Trophoblast cell (in vitro differentiated cells and primary cell): ENCODE measurements at regions not wholly inside any gene's neighbourhood (a gene's known extent, or its start where the extent isn't known, plus 50 kb on each side); places are given as distances from the start of the nearest gene placed in this dataset.

Source experiments
- DNase-seq, 2 donors: peaks; one replicate each; pipeline ENCODE4 v3.0.0-alpha.2; 2016
- H2AFZ ChIP-seq: 2 replicates; pipeline ENCODE4 v1.6.1; 2013; ENCODE audit warnings: low read length, moderate library complexity, mild to moderate bottlenecking; ENCODE audit not compliant: insufficient read depth, poor library complexity
- H2AK5ac ChIP-seq: 2 replicates; pipeline ENCODE4 v1.6.1; 2013; ENCODE audit warnings: mild to moderate bottlenecking, low read length
- H2BK120ac ChIP-seq: 2 replicates; pipeline ENCODE4 v1.6.1; 2013; ENCODE audit warnings: low read length, mild to moderate bottlenecking, moderate library complexity; ENCODE audit not compliant: insufficient read depth, poor library complexity
- H2BK12ac ChIP-seq: 2 replicates; pipeline ENCODE4 v1.6.1; 2013; ENCODE audit warnings: mild to moderate bottlenecking, low read length, moderate library complexity
- H2BK5ac ChIP-seq: 2 replicates; pipeline ENCODE4 v1.6.1; 2013; ENCODE audit warnings: low read length, low read depth, moderate library complexity, mild to moderate bottlenecking; ENCODE audit not compliant: poor library complexity
- H3K14ac ChIP-seq: 2 replicates; pipeline ENCODE4 v1.6.1; 2013; ENCODE audit warnings: mild to moderate bottlenecking, low read length
- H3K18ac ChIP-seq: 2 replicates; pipeline ENCODE4 v1.6.1; 2013; ENCODE audit warnings: mild to moderate bottlenecking, low read length
- H3K23ac ChIP-seq: 2 replicates; pipeline ENCODE4 v1.6.1; 2013; ENCODE audit warnings: low read length
- H3K27ac ChIP-seq: 2 replicates; pipeline ENCODE4 v1.5.1; 2013; ENCODE audit warnings: low read depth, mild to moderate bottlenecking, inconsistent platforms, low read length, moderate library complexity
- H3K27me3 ChIP-seq: 2 replicates; pipeline ENCODE4 v1.6.1; 2013; ENCODE audit warnings: inconsistent platforms, mild to moderate bottlenecking, low read length, moderate library complexity; ENCODE audit not compliant: insufficient read depth
- H3K36me3 ChIP-seq, 2 experiments: 1 replicate in 1 of 2; 2 replicates in 1 of 2; pipeline ENCODE4 v1.6.1; 2013; ENCODE audit warnings: low read length in 2 of 2, mild to moderate bottlenecking in 2 of 2, moderate library complexity in 1 of 2; ENCODE audit not compliant: insufficient read depth in 2 of 2, control insufficient read depth in 1 of 2
- H3K4ac ChIP-seq: 2 replicates; pipeline ENCODE4 v1.6.1; 2013; ENCODE audit warnings: low read depth, mild to moderate bottlenecking, low read length, moderate library complexity
- H3K4me1 ChIP-seq, 2 experiments: 1 replicate in 1 of 2; 2 replicates in 1 of 2; pipeline ENCODE4 v1.6.1; 2013; ENCODE audit warnings: low read length in 2 of 2, mild to moderate bottlenecking in 2 of 2, moderate library complexity in 1 of 2; ENCODE audit not compliant: insufficient read depth in 2 of 2, control insufficient read depth in 1 of 2
- H3K4me2 ChIP-seq: 2 replicates; pipeline ENCODE4 v1.6.1; 2013; ENCODE audit warnings: inconsistent platforms, mild to moderate bottlenecking, low read length, moderate library complexity
- H3K4me3 ChIP-seq: 2 replicates; pipeline ENCODE4 v1.5.1; 2013; ENCODE audit warnings: mild to moderate bottlenecking, low read depth, low read length, inconsistent platforms
- H3K79me1 ChIP-seq: one replicate; pipeline ENCODE4 v1.6.1; 2013; ENCODE audit warnings: low read length
- H3K79me2 ChIP-seq: 2 replicates; pipeline ENCODE4 v1.6.1; 2013; ENCODE audit warnings: low read length, mild to moderate bottlenecking; ENCODE audit not compliant: control insufficient read depth, insufficient read depth, poor library complexity
- H3K9ac ChIP-seq: 2 replicates; pipeline ENCODE4 v1.6.1; 2013; ENCODE audit warnings: mild to moderate bottlenecking, low read length
- H3K9me3 ChIP-seq: 2 replicates; pipeline ENCODE4 v1.6.1; 2013; ENCODE audit warnings: low read depth, mild to moderate bottlenecking, control low read depth, inconsistent platforms, low read length; ENCODE audit not compliant: insufficient read depth
- H4K12ac ChIP-seq: 2 replicates; pipeline ENCODE4 v1.6.1; 2013; ENCODE audit warnings: low read depth, mild to moderate bottlenecking, low read length, moderate library complexity
- H4K8ac ChIP-seq: 2 replicates; pipeline ENCODE4 v1.6.1; 2013; ENCODE audit warnings: low read depth, mild to moderate bottlenecking, low read length, moderate library complexity
- H4K91ac ChIP-seq: one replicate; pipeline ENCODE4 v1.6.1; 2013; ENCODE audit warnings: low read depth, mild to moderate bottlenecking, low read length, moderate library complexity
- WGBS: extraction: QIAGEN DNeasy Blood & Tissue Kit; methylation state at CpG from one replicate; pipeline ENCODE4 v1.1.7; 2013; ENCODE audit warnings: missing lambda C conversion rate; ENCODE audit not compliant: insufficient read length, insufficient coverage; ENCODE audit errors: extremely low coverage; 5-methylcytosine and 5-hydroxymethylcytosine counted together

DNA sequence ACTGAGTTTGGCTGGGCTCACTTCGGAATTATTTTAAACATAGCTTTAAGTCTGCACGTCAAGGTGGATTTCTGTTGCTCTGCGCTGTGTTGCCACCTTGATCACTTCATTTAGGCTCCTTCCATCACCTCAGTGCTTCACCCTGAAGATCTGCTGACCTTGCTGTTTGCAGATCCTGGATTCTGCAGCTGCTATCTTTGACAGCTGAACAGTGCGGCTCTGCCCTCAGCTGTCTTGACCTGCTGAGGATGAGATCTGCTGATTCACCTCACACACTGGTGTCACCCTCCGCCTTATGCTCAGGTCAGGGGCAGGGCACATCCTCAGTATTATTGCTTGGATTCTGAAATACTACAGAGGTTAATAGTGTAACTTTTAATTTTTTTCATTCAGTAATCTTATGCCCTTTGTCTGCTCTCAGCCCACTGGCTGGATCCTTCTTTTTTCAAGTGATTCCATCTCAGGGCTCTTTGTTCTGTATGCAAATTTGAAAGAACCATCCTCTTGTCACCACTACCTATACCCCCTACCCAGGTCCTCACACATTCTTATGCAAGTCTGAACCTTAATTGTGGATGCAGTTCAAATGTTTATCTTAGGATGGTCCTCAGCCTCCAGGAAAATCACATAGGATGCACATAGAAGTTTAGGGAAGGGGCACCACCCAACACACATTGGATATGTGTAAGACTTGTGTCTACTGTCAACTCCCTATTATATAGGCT, 364.0 kb downstream of the OLFM3 start:
- H4K12ac ChIP-seq: no peak overlapping the region
- H2BK5ac ChIP-seq: no peak overlapping the region
- DNase-seq: no peak
- peaks cover 2% of the 10 kb centered on the region for H3K9me3 ChIP-seq
- no peak overlapping the region for H4K8ac ChIP-seq
- H3K36me3 ChIP-seq: no peaks in the 10 kb centered on the region
- H3K4me3 ChIP-seq: no peak overlapping the region
- H2BK120ac ChIP-seq: no peak overlapping the region
- H3K79me2 ChIP-seq: no peaks in the 10 kb centered on the region
- H3K4ac ChIP-seq: no peak overlapping the region
- WGBS: no CpG with 5 or more reads among the region's 5 CpGs
- no peaks in the 10 kb centered on the region for H3K4me1 ChIP-seq
- no peak overlapping the region for H3K27ac ChIP-seq
- no peak overlapping the region for H3K9ac ChIP-seq
- H2AK5ac ChIP-seq: no peak overlapping the region
- H3K23ac ChIP-seq: no peak overlapping the region
- no peak overlapping the region for H2AFZ ChIP-seq
- no peak overlapping the region for H3K18ac ChIP-seq
- no peak overlapping the region for H3K4me2 ChIP-seq
- no peak overlapping the region for H3K14ac ChIP-seq
- no peak overlapping the region for H2BK12ac ChIP-seq
- H3K27me3 ChIP-seq: no peaks in the 10 kb centered on the region
- no peaks in the 10 kb centered on the region for H3K79me1 ChIP-seq
- H4K91ac ChIP-seq: no peak overlapping the region

DNA sequence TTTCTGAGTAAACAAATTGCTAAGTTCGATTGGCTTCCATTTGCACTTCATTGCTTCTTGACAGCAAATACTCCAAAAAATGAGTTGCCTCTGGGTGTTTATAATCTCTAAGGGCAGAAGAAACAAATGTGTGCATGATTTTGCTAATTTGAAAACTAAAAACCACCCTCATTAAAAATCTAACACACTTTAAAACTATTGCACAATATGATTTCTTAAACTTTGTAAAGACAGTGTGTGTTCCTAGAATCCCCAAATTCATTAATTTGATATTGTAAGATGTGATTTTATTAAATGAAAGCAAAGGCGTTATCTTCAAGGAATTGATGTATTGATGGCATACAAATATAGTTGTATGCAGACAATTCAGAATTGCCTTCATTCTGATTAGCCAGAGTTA, 350.9 kb downstream of the OLFM3 start:
- no peaks in the 10 kb centered on the region for H3K4me1 ChIP-seq
- H3K4me2 ChIP-seq: no peak overlapping the region
- no CpG with 5 or more reads among the region's 2 CpGs for WGBS

DNA sequence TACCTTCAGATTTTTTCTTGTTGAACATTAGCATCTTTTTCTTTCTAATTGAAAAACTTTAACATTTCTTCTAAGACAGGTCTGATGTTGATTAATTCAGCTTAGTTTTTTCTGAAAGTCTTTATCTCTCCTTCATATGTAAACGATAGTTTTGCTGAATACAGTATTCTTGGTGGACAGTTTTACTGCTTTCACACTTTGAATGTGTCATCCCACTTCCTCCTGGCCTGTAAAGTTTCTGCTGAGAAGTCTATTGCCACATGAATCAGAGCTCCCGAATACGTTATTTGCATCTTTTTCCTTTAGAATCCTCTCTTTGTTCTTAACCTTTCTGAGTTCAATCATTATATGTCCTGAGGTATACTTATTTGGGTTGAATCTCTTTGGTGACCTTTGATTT, 344.2 kb downstream of the OLFM3 start:
- H3K79me2 ChIP-seq: no peaks in the 10 kb centered on the region
- no peak overlapping the region for H3K9ac ChIP-seq
- no peak overlapping the region for H3K4ac ChIP-seq
- no peak overlapping the region for H3K18ac ChIP-seq
- H3K36me3 ChIP-seq: no peaks in the 10 kb centered on the region
- no peak overlapping the region for H2AFZ ChIP-seq
- no peak overlapping the region for H2AK5ac ChIP-seq
- H4K91ac ChIP-seq: no peak overlapping the region
- no peak for DNase-seq
- H2BK5ac ChIP-seq: no peak overlapping the region
- H4K8ac ChIP-seq: no peak overlapping the region
- H4K12ac ChIP-seq: no peak overlapping the region
- peaks cover 3% of the 10 kb centered on the region for H3K9me3 ChIP-seq
- no peaks in the 10 kb centered on the region for H3K27me3 ChIP-seq
- WGBS: no CpG with 5 or more reads among the region's 3 CpGs
- no peak overlapping the region for H3K23ac ChIP-seq
- H2BK12ac ChIP-seq: no peak overlapping the region
- H3K79me1 ChIP-seq: no peaks in the 10 kb centered on the region
- no peak overlapping the region for H3K14ac ChIP-seq
- no peak overlapping the region for H3K4me3 ChIP-seq
- H3K4me2 ChIP-seq: no peak overlapping the region
- H3K4me1 ChIP-seq: peaks cover 0 to 4% of the 10 kb centered on the region in 2 experiments
- no peak overlapping the region for H3K27ac ChIP-seq
- H2BK120ac ChIP-seq: no peak overlapping the region

More for the DNA sequence above, 350.9 kb downstream of the OLFM3 start:
- Histone ChIP-seq H3K4me3 (no peak overlapping the region), H4K91ac (no peak overlapping the region), H2BK5ac (no peak overlapping the region), H3K23ac (no peak overlapping the region), H3K18ac (no peak overlapping the region), H3K9ac (no peak overlapping the region), H3K14ac (no peak overlapping the region), H3K9me3 (no peaks in the 10 kb centered on the region), H3K4ac (no peak overlapping the region), H3K79me2 (no peaks in the 10 kb centered on the region), H3K27me3 (no peaks in the 10 kb centered on the region), H2BK120ac (no peak overlapping the region), H2AFZ (no peak overlapping the region), H3K36me3 (no peaks in the 10 kb centered on the region), H4K12ac (no peak overlapping the region), H4K8ac (no peak overlapping the region), H2AK5ac (no peak overlapping the region), H3K27ac (no peak overlapping the region), H2BK12ac (no peak overlapping the region), H3K79me1 (no peaks in the 10 kb centered on the region)
- no peak for DNase-seq

DNA sequence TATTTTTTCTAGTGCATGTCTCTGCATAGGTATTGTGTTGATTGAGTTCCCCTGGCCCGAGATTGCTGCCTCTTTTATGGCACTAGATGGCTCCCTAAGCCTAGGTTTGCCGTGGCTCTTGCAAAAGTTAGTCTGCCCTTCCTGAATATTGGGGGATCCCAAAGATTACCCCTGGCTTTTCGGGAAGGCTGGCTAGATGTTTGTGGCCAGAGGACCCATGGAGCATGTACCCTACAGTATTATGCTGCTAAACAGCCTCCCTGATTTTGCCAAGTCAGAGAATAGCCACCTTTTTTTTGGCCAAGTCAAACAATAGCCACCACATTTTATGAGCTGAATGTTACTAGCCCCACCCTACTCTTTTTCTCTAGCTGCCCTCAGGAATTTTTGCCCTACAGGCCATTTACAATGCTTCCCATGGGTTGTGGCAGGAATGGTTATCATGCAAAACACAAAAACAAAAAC, 343.2 kb downstream of the OLFM3 start:
- no peak for DNase-seq
- Histone ChIP-seq H2BK5ac (no peak overlapping the region), H3K36me3 (no peaks in the 10 kb centered on the region), H4K8ac (no peak overlapping the region), H3K9me3 (peaks cover 3% of the 10 kb centered on the region), H2AFZ (peak overlapping the region; percentile 12), H3K27me3 (no peaks in the 10 kb centered on the region), H4K91ac (no peak overlapping the region), H4K12ac (no peak overlapping the region), H3K79me1 (no peaks in the 10 kb centered on the region), H3K4me3 (no peak overlapping the region), H3K9ac (no peak overlapping the region), H3K18ac (no peak overlapping the region), H3K79me2 (no peaks in the 10 kb centered on the region), H2AK5ac (no peak overlapping the region), H2BK12ac (no peak overlapping the region), H3K27ac (no peak overlapping the region), H3K4me2 (peak overlapping the region; percentile 56), H3K23ac (no peak overlapping the region), H2BK120ac (no peak overlapping the region), H3K14ac (no peak overlapping the region), H3K4me1 (peaks cover 0 to 4% of the 10 kb centered on the region in 2 experiments), H3K4ac (no peak overlapping the region)
- no CpG with 5 or more reads among the region's 3 CpGs for WGBS
